GM12875 (cell line): ENCODE measurements at regions not wholly inside any gene's neighbourhood (a gene's known extent, or its start where the extent isn't known, plus 50 kb on each side); places are given as distances from the start of the nearest gene placed in this dataset.

Experiments used
- H3K4me3 ChIP-seq: one replicate; pipeline ENCODE4 v1.5.1; 2011; ENCODE audit warnings: low read depth, low read length, control low read depth
- TF ChIP-seq, protein P1 (sequence below): IDR thresholded peaks from 2 replicates; pipeline ENCODE4 v1.5.1; 2011; ENCODE audit warnings: low read depth, mild to moderate bottlenecking, control low read depth, inconsistent platforms, low read length, moderate library complexity, borderline replicate concordance; ENCODE audit not compliant: insufficient read depth

GRCh38 chr20:10982692-10983091 is 308.9 kb upstream of the JAG1 start:
- H3K4me3 ChIP-seq, result no peak overlapping the region
- TF ChIP-seq, protein P1, sequence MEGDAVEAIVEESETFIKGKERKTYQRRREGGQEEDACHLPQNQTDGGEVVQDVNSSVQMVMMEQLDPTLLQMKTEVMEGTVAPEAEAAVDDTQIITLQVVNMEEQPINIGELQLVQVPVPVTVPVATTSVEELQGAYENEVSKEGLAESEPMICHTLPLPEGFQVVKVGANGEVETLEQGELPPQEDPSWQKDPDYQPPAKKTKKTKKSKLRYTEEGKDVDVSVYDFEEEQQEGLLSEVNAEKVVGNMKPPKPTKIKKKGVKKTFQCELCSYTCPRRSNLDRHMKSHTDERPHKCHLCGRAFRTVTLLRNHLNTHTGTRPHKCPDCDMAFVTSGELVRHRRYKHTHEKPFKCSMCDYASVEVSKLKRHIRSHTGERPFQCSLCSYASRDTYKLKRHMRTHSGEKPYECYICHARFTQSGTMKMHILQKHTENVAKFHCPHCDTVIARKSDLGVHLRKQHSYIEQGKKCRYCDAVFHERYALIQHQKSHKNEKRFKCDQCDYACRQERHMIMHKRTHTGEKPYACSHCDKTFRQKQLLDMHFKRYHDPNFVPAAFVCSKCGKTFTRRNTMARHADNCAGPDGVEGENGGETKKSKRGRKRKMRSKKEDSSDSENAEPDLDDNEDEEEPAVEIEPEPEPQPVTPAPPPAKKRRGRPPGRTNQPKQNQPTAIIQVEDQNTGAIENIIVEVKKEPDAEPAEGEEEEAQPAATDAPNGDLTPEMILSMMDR, result no peak

- TF ChIP-seq, protein P1, result no peak
- H3K4me3 ChIP-seq, result no peak overlapping the region
Observed at GRCh38 chr20:10984294-10984693, 310.5 kb upstream of the JAG1 start.

DNA sequence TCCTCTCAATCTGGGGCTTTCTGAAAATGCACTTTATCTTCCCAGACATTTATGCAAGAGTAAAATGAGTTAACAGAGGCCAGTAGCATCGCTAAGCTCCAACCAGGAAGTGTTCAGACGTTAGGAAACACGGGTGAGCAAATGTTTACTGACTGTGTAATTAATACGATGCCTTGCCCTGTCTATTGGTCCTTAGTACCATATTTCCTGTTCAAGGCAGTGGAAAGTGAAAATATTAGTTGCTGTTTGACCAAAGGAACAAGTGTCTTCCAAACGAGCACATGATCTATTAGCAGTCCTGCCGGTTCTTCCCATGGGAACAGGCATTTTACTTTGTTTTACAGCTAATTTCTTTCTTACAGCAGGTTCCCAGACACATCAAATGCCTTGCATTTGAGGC is 311.1 kb upstream of the JAG1 start:
- TF ChIP-seq, protein P1, result no peak
- H3K4me3 ChIP-seq, result no peak overlapping the region

GRCh38 chr20:10985536-10985935 is 311.7 kb upstream of the JAG1 start:
- H3K4me3 ChIP-seq, result no peak overlapping the region

GRCh38 chr20:10986586-10986985 is 312.8 kb upstream of the JAG1 start:
- H3K4me3 ChIP-seq, result no peak overlapping the region
- TF ChIP-seq, protein P1, result no peak

More at GRCh38 chr20:10985536-10985935, 311.7 kb upstream of the JAG1 start:
- TF ChIP-seq, protein P1, result no peak

DNA sequence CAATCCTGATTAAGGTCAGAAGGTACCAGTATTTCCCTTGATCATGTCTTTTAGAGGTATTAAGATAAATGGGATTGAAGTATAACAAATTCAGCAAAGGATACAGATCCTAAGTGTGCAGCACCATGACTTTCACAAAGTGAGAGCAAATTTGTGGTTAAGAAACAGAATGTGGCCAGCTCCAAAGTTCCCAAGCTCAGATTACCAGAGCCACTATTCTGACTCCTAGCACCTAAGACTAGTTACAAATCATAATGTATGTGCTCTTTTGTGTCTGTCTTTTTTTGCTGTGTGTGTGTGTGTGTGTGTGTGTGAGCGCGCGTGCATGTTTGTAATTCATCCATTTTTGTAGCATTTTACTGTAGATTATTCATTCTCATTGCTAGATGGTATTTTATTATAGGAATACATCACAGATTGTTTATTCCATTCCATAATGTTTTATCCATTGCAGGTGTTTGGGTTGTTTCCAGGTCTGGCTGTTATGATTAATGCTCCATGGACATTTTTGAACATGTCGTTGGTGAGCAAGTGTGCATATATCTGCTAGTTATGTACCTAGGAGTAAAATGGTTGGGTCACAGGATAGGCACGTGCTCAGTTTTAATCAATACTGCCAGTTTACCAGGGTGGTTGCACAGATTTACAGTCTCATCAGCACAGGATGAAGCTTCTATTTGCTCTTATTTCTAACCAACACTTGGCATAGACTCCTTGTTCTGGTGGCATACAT is 314.0 kb upstream of the JAG1 start:
- TF ChIP-seq, protein P1, result no peak
- H3K4me3 ChIP-seq, result no peak overlapping the region
